ENCODE measurements at regions not wholly inside any gene's neighbourhood (a gene's known extent, or its start where the extent isn't known, plus 50 kb on each side); places are given as distances from the start of the nearest gene placed in this dataset.

GRCh38 chr2:234835738-234836137 is 116.1 kb upstream of the SH3BP4 start:
- no peak for DNase-seq (ENCODE audit: low read depth)

DNA sequence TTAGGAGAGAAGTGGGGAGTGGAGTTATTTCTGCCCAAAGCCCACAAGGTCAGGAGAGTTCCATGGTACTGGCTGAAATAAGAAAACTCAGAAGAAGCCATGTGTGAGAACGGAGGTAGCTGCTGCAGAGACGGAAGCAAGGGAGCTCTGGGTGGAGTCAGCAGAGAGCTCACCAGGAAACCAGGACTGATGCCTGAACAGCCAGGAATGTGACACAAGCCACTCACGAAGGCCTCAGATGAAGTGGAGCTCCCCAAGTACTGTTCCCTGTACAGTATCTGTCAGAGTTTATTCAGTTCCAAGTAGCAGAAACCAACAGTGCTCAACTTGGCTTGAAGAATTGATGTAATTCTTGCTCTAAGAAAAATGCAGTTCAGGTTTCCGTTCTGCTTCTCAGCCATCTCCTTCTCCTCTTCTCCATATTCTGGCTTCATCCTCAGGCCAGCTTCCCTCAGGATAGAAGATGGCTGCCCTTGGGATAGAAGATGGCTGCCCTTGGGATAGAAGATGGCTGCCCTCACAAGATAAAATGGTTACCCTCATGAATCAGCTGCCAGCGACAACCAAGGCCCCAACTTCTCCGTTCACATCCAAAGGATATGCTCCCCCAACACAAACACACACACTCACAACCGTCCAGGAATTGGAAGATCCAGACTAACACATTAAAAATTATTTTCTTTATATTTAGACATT is 117.4 kb upstream of the SH3BP4 start:
- no peak for DNase-seq (ENCODE audit: low read depth)

- DNase-seq (ENCODE audit: low read depth): no peak
Observed at GRCh38 chr2:234830853-234831252, 121.0 kb upstream of the SH3BP4 start.

- DNase-seq (ENCODE audit: low read depth): no peak
Observed at GRCh38 chr2:234829074-234829455, 122.8 kb upstream of the SH3BP4 start.

DNA sequence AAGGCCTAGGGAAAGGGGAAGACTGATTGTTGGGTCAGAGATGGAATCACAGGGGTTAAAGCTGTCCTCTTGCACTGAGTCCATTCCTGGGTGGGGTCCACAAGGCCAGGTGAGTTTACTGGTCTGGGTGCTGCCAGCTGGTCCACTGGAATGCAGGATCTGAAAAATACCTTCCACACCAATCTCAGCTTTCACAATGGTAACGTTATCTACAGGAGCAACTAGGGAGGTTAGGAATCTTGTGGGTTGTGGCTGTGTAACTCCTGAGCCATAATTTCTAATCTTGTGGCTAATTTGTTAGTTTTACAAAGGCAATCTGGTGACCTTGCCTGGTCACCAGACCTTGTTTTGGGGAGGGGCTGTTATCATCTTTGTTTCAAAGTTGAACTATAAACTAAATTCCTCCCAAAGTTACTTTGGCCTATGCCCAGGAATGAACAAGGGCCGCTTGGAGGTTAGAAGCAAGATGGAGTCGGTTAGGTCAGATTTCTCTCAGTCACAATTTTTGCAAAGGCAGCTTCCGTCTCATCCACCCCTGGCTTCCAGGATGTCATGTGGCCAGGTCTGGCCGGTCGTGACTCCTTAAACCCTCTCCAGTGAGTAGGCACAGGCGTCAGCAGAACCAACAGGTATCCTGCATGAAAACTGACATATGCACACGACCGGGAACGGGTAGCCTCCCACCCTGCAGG is 123.3 kb upstream of the SH3BP4 start:
- DNase-seq (ENCODE audit: low read depth): no peak

DNA sequence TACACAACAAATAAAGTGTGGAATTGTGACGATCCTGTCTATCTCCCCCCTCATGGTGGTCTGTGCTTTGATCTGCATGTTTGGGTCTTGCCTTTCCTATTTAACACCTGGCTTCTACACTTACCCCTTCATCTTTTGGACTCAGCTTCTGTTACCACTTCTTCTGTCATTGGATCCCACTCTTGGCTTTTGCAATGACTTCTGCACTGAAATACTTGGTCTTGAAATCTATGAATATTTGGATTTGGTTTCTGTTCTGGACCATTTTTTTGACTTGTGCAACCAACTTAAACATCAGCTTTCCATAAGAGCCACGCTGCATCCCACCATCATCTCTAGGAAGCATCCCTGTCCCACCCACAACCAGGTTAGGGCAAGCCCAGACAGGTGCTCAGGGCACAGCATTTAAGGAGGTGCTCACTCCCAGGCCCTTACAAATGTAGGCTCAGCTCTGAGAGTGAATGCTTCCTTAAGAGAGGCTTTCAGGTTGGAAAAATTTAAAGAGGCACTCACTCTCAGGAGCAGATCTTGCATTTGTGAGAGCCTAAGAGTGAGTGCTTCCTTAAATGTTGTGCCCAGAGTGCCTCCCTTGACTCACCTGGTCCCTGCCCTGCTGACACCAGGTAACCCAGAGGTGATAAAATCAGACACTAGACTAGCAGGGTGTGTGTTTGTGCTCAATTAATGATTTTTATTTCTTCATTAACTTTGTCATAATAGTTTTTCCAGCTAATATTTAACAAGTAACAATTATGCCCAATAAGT is 124.5 kb upstream of the SH3BP4 start:
- no peak for DNase-seq (ENCODE audit: low read depth)

DNA sequence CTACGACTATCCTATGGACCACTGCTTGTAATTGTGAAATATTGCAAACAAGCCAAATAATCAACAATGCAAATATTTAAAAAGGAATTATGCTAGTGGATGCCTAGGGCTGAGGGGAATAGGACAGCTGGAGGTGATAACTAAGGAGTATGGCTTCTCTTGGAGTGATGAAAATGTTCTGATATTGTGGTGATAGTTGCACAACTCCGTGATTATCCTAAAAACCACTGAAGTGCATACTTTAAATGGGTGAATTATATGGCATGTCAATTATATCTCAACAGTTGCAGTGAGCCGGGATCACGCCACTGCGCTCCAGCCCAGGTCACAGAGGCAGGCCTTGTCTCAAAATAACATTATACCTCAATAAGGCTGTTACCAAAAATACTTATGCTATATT is 125.1 kb upstream of the SH3BP4 start:
- DNase-seq (ENCODE audit: low read depth): no peak

GRCh38 chr2:234825616-234826015 is 126.2 kb upstream of the SH3BP4 start:
- no peak for DNase-seq (ENCODE audit: low read depth)

- DNase-seq (ENCODE audit: low read depth): no peak
Observed at GRCh38 chr2:234823877-234824376, 127.9 kb upstream of the SH3BP4 start.

DNA sequence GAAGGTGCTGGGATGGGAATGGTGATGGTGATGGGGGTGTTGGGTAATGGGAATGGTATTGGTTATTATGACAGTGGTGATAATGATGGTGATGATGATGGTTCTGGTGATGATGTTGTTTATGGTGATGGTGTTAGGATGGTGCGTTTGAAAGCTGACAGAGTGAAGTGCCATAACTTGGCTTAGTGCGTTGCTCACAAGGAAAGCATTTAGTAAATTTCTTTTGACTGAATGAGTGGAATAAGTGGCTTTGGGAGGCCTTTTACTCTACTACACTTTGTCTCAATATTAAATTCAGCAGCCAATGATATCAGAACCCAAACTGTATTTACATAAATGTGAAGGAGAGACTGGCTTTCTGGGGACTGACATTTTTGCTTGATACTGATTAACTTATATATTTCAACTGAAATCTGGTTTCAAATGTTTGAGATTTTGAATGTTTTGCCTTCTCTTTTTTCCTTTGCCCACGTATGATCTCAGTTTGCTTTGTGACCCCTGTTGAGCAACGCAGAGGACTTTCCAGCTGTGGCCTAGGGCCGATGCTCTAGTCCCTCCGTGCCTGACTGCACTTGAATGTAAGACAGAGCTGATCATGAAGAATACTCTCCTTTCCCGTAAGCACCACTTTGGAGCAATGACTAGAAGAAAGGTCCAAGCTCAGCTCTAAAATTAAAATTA is 128.5 kb upstream of the SH3BP4 start:
- no peak for DNase-seq (ENCODE audit: low read depth)

- DNase-seq (ENCODE audit: low read depth): no peak
Observed at GRCh38 chr2:234821946-234822475, 129.8 kb upstream of the SH3BP4 start.

DNA sequence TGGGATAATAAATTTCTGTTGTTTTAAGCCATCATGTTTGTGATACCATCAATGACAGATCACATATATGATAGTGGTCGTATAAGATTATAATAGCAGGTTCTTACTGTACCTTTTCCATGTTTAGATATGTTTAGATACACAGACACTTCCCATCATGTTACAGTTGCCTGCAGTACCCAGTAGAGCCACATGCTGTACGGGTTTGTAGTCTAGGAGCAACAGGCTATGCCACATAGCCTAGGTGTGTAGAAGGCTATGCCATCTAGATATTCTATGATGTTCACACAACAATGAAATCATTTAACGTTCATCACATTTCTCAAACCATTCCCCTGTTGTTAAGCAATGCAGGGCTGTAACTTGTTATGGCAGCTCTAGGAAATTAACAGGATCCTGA is 132.9 kb upstream of the SH3BP4 start:
- no peak for DNase-seq (ENCODE audit: low read depth)

DNA sequence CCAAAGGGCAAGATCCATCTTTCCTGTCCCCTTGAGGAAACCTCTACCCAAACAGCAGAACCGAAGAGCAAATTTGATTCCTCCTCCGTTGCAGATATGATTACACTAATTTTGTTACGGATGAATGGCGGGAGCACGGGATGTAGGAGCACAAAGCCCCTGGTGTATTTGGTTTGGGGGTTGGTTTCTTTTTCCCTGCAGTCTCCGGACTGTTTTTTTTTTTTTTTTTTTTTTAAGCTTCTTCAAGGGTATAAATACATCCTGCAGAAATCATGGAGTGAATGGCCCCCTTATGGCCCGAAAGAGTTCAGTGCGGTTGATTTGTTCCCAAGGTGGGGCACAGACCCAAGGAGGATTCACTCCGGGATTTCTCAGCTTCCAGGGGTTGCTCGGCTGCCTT is 135.3 kb upstream of the SH3BP4 start:
- DNase-seq (ENCODE audit: low read depth): no peak

- no peak for DNase-seq (ENCODE audit: low read depth)
Observed at GRCh38 chr2:234816056-234816455, 135.8 kb upstream of the SH3BP4 start.

DNA sequence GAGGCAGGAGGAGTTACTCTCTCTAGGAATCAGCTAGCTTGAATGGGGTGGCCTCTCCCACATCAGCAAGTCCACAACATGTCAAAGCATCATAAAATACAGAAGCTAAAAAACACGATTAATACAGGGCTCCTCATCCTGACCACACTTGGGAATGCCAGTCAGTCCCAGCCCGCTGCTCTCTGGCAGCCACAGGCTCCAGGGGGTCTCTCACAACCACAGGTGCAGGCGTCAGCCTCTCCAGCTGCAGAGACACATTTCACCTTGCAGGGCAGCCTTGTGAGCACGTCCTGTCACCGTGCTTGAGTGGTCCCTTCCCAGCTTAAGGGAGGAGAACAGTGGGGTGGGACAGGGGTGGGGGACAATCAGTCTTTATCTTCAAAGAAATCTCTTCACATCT is 137.4 kb upstream of the SH3BP4 start:
- DNase-seq (ENCODE audit: low read depth): no peak

- DNase-seq (ENCODE audit: low read depth): no peak
Observed at GRCh38 chr2:234812851-234813250, 139.0 kb upstream of the SH3BP4 start.

DNA sequence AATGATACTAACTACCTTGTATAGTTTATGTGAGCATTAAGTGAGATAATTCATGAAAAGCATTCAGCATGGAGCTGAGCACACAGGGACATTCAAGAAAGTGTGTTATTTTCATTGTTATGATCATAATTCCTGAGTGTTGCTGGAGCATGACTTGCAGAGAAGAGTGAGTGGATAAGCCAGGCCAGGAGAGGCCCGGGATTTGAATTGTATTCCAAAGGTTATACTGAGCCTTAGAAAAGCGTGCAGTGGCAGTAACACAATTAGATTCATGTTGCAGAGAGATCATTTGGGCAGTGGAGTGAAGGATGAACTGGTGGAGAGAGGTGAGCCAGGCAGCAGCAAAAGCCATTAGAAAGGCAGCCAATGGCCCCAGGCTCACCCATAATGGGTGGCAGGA is 142.9 kb upstream of the SH3BP4 start:
- DNase-seq (ENCODE audit: low read depth): no peak

GRCh38 chr2:234806818-234807217 is 145.0 kb upstream of the SH3BP4 start:
- DNase-seq (ENCODE audit: low read depth): no peak

DNA sequence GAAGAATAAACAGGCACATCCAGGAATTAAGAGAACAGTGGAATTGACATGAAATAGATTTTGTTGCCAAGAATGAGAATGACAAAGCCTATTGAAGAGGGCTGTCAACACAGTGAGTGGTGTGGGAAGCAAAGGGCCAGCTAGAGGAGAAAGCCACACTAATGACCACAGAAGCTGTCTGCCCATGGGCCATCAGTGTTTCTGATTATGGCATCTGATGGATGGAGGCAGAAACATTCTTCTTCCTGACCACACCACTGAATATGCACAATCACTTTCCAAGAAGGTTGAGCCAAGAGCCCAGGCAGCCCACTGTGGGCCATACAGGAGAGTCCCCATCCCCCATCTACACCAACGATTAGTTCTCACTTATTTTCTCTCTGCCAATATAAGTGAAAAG is 146.0 kb upstream of the SH3BP4 start:
- no peak for DNase-seq (ENCODE audit: low read depth)

DNA sequence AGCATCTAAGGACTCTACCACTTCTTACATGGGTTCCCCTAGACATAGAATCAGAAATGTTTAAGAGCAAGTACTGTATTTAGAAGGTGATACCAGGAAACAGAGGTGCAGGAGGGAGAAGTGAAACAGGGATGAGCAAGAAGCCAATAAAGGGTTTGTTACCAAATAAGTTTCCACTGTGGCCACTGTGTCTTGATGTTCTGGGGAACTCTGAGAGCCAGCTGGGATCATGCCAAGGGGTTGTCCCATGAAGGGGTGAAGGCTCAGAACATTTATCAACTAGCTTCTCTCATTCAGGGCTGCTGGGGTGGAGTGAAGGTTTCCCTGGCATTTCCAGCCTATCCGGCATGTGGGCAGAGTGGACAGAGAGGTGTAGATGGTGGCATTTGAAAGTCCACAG is 147.1 kb upstream of the SH3BP4 start:
- DNase-seq (ENCODE audit: low read depth): no peak

DNA sequence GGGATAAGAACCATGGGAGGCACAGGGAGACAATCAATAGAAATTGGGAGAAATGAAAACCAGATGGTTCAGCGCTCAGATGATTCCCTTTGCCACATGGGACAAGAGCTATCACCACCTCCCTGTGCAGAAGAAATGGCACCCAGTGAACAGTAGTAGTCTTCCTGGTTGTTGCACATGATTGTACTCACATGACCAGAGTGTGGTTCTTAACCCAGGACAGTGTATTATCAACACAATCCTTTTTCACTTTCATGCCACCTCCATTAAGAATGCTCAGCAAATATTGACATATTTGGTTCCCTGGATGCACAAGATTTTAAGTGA is 149.0 kb upstream of the SH3BP4 start:
- no peak for DNase-seq (ENCODE audit: low read depth)

DNA sequence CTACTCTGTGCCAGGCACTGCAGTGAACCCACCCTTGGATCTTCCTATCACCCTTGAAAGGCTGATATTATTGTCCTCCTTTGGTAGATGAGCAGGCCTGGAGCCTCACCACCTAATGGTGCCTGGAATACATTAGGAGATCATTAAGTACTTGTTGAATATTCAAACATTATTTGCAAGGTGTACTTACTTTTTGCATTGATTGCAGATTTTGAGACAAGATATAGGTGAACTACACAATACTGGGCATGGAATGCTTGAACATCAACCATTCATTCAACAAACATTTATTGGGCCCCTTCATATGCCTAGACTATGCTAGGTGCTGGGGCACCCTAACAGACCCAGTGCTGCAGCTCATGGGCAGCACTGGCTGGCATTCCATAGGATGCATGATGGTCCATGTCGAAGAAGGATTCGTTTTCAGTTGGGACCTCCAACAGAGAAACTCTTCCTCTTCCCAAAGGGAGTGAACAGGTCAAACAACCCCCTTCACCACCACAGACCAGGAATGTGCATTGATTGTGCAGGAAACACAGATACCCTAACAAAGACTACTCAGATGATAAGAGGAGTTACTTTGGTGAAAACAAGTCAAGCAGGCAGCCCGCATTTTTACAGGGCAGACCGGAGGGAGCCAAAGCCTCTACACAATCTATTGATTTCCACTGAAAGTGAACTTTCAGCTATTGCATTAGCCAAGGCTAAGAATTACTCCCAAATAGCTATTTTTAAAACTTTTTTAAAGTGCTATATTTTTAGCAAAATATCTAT is 149.6 kb upstream of the SH3BP4 start:
- no peak for DNase-seq (ENCODE audit: low read depth)
